ENCODE measurements at regions not wholly inside any gene's neighbourhood (a gene's known extent, or its start where the extent isn't known, plus 50 kb on each side); places are given as distances from the start of the nearest gene placed in this dataset.

- TF ChIP-seq, protein P1, sequence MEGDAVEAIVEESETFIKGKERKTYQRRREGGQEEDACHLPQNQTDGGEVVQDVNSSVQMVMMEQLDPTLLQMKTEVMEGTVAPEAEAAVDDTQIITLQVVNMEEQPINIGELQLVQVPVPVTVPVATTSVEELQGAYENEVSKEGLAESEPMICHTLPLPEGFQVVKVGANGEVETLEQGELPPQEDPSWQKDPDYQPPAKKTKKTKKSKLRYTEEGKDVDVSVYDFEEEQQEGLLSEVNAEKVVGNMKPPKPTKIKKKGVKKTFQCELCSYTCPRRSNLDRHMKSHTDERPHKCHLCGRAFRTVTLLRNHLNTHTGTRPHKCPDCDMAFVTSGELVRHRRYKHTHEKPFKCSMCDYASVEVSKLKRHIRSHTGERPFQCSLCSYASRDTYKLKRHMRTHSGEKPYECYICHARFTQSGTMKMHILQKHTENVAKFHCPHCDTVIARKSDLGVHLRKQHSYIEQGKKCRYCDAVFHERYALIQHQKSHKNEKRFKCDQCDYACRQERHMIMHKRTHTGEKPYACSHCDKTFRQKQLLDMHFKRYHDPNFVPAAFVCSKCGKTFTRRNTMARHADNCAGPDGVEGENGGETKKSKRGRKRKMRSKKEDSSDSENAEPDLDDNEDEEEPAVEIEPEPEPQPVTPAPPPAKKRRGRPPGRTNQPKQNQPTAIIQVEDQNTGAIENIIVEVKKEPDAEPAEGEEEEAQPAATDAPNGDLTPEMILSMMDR (IDR thresholded peaks at IDR 0.05) = no peak
- TF ChIP-seq POLR2A (IDR thresholded peaks at IDR 0.05) = no peak
Measured at GRCh38 chr1:217196616-217197015, 434.3 kb downstream of the GPATCH2 start.
